Suppressor macrophage (primary cell): ENCODE measurements at regions not wholly inside any gene's neighbourhood (a gene's known extent, or its start where the extent isn't known, plus 50 kb on each side); places are given as distances from the start of the nearest gene placed in this dataset.

ENCODE experiments used
- DNase-seq, 4 experiments: peaks; one replicate each; pipeline ENCODE4 v3.0.0-alpha.2; 2020 to 2022

DNA sequence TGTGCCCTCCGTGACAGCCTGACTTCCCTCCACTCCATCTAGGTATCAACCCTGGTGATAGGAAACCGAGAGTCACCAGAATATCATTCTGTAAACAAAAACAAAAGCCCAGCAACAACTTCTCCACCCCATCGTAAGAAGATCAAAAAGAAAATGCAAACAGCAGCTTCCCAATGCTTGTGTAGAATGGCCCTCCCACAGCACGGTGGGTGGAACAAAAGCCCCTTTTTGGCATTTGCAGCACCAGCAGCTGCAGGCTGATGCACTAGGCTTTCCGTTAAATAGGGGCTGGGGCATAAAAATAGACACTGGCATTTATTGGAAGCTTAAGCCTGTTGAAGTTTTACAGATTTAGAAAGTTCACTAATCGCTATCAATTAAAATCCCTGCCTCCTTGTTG is 513.0 kb downstream of the GALR1 start:
- no peak for DNase-seq

DNA sequence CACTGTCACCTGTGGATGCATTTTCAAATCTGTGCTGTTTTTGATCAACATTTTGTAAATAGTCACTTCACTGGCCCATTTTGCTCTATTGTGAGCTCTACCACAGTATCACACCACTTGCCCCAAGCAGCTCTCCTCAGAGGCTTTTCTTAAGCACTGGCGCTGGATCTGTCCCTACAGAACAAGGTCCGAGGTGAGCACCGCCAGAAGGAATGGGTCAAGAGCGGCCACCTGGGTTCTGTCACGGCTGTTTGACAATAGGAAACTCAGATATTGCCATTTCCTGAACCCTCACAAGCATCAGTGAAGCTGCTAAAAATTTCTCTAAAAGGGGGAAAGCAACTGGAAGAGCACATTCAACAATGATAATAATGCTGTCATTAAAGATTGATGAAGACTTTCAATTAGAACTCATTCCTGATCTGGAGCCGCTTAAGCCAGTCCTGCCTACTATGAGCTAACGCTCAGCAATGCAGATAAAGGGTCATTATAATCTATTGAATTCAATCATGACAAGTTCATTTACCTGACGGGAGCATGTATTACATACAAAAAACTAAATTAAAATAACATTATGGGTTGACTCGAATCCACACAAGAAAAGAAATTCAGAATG is 514.0 kb downstream of the GALR1 start:
- DNase-seq = no peak

DNA sequence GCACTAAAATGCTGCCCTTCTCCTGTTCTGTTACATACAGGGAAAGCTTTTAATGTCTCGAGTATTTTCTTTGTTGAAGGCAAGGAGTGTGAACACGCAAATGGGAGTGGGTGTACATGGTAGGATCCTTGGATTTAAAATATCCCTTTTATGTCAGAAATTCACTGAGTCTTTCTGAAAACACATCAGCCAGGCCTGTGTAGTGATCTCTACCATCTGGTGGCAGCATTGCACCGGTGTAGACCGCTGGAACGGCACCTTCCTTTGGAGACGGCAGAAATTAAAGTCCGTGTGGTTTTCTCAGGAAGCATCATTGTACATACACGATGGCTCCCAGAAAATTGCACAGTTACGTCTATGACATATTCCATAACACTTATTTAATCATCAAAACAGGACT is 515.8 kb downstream of the GALR1 start:
- peak; percentile 2 to 29 (median 13) for DNase-seq

DNA sequence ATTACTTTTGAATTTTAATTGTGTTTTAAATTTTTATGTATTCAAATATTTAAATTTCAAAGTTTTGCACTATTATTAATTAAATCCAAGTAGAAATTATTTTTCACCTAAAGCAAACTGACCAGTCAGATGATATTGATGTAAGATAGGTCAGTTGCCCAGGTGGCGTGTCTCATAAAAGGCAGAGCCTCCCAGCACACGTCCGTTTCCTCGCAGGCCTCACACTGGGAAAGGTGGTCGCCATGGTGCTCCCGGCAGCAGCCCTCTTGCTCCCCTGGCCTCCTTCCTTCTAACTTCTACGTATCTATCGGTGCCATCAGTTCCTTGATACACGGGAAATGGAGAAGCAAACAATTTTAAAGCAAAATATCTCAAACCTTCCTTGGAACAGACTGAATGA is 516.8 kb downstream of the GALR1 start:
- no peak for DNase-seq

DNA sequence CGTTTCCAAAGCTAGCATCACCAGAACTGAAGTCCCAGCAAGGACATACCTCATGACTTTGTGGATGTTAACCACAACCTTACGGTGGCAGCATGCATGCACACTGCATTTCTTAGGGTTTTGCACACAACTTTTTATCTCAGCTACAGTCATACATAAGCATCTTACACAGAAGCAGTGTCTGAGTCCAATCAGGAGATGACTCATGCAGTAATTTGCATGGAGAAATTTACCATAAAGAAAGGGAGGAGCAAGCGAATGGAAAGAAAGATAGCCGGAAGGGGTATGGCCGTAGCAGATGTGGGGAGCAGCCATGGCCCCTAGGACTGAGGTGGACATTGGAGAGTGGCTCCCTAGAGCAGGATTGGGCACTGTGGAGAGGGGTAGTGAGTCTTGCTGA is 522.5 kb downstream of the GALR1 start:
- DNase-seq = no peak

DNA sequence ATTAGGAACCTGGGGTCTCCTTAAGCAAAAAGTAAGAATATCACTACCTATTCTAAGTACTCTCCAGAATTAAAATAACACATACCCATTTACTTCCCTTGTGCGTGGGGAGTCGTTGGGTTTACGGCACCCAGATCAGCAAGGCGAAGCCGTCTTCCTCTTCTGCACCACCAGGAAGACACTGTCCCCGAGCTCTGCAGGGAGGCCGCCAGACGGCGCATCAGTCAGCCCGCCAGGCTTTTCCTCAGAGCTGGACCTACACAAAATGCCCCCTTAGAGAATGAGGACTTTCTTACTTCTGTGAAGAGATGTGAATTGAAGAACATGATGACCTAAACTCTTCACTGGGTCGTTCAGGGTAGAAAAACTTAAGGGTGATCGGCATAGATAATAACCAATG is 526.5 kb downstream of the GALR1 start:
- no peak for DNase-seq

DNA sequence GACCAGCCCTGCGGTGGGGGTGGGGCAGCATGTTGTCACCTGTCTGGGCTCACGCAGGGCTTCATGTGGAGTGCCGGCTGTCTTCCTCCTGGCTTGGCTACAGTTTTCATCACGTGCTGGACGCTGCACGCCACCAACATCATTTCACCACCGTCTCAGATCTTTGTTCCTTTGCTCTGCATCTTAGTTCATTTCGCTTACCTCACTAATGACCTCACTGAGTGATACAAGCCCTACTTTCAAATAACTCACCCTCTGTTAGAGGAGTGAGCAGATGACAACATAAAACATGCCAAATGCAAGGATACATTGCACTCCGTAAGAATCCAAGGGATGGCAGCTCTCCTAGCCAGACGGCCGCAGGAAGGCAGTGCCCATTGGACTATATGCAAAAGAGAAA is 527.5 kb downstream of the GALR1 start:
- DNase-seq = no peak

DNA sequence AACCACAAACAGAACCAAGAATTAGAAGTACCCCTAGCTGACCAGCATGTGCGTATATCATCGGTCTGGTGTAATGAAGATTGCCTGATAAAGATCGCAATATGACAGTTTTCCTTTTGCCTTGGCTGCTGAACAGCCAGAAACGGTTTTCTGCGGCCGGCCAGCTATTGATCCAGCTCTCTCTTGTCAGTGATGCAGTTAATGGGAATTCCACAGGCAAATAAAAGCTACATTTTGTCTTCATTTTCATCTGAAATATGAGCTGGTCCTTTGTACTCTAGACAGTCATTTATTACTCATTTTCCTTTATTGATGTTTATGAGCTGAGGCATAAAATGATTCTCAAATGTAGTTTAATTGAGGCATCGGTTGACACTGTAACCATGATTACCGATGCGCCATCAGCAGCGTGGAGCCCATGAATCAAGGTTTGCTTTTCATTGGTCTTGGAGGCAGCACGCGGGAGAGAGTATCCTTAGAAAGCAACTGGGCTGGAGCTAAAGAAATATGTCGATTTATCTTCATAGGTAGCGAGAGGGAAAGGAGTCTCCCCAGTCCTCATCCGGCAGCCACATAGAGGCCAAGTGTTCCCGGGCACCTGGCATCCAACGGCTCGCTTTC is 535.2 kb downstream of the GALR1 start:
- no peak for DNase-seq

DNA sequence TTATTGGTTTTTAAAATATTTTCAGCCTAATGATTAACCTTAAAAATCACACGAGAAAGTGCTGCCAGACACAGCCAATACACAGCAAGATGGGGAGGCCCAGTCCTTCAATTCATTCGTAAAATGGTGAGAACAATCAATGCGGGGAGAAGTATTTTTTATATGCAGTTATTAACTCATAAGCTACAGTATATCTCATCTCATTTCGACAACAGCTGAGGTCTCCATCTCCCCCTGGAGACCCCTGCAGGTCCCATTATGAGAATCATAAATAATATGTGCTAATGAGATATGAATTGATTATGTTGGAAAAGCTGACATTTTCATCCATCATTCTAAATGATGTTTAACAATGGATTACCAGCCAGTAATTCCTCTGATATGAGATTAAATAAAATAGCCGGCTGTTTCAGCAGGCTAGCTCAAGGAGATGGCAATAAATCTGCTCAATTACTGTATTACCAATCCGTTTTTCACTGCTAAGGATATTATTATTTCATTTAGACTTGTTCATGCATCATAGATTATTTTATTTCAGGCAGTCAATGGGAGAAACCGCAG is 535.8 kb downstream of the GALR1 start:
- no peak for DNase-seq

DNA sequence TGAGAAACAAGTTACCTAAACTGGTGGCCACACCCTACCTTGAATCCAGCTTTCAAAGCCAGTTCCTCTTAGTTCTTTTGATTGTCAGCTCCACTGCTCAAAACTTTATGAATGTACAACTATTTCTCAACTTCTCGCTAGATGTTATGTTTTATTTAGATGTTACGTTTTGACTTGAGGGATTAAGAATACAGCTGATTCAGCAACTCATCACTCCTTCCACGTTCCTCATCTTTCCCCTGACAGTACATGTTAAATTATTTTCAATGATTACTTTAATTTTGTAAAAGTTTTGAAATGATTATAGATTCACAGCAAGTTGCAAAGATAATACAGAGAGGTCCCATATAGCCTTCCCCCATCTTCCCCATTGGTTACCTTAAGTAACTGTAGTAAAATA is 553.4 kb downstream of the GALR1 start:
- no peak for DNase-seq

DNA sequence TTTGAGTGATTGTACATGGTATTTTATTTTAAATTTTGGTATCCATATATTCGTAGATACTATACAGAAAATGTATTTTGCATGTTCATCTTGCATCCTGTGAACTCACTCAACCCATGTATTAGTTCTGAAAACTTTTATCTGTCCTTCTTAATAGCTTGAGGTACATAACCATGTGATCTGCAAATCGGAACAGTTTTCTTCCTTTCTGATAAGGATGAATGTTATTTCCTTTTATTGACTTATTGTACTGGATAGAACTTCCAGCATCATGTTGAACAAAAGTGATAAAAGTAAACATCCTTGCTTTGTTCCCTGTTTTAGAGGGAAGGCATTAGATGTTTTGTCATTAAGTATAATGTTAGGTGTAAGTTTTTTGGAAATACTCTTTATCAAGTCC is 554.7 kb downstream of the GALR1 start:
- DNase-seq = no peak

DNA sequence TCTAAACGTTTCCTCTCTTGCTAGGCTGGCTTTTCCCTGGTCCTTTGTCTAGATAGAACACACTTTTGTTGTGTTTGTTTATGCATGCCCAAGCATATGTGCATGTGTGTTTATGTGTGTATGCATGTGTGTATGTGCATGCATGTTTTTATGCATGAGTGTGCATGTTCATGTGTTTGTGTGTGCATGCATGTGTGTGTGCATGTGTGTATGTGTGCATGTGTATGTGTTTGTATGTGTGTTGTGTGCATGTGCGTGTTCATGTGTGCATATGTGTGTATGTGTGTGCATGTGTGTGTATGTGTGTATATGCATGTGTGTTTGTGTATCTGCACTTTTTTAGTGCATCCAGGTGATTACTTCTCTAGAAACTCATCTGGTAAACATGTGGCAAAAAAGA is 558.0 kb downstream of the GALR1 start:
- DNase-seq = no peak

DNA sequence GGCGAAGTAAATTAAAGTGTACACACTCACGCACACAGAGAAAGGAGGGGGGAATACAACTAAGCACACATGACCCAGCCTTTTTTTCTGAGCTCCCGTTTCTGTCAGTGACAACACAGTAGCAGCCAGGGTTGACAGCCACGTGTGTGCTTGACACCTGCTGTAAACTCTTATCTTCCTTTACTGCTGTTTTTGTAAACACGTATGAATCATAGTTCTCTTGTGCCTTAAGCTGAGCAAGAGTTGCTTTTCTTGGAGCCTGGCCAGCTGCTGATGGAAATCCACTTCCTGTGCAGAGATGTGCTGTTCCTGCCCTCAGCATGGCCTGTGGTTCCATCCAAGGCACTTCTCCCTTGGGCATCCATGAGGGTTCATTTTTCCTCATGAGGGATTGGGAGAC is 561.9 kb downstream of the GALR1 start:
- no peak for DNase-seq

DNA sequence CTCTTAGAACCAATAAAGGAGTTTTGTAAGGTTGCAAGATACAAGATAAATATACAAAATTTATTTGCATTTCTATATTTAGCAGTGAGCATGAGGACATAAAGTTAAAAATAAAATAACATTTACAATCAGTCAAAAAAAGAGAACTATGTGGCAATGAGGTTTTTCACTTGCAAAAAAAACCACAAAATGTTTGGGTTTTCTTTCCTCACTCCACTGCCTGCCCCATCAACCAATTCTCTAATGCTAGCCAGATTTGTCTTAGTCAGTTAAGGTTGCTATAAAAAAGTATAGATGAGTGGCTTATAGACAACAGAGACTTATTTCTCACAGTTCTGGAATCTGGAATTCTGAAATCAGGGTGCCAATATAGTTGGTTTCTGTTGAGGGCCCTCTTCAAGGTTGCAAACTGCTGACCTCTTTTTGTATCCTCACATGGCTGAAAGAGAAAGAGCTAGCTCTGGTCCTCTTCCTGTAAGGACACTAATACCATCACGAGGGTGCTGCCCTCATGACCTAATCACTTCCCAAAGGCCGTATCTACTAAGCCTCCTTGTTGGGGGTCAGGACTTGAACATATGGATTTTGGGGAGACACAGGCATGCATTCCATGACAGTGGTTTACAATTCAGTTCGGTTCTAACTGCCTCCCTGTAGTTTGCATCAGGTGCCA is 566.2 kb downstream of the GALR1 start:
- DNase-seq = no peak

DNA sequence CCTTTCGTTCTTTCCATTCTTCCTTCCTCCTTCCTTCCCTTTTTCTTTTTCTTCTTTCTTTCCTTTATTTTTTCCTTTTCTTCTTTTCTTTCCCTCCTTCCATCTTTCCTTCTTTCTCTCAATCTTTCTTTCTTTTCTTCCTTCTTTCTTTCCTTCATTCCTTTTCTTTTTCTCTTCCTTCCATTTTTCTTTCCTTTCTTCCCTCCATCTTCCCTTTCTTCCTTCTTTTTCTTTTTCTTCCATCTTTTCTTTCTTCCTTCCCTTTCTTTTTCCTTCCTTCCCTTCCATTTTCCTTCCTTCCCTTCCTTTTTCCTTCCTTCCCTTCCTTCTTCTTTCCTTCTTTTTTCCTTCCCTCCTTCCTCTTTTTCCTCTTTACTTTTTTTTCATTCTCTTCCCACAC is 568.7 kb downstream of the GALR1 start:
- no peak for DNase-seq

DNA sequence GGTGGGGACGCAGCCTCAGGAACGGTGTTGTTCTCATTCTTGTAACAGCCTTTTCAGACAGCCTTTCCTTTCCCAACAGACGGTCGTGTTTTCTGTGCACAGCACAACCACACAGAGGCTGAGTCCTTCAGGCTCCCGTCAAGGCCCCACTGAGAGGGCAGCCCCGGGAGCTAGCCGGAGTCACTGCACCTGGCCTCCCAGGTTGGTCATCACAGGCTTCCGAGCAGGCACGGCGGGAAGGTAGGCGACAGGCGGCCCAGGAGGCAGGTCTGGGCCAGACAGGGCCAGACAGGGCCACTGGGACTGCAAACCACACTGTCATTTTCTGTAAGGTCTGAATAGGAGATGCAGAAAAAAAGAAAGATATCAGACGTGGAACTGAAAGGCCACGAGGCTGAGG is 570.8 kb downstream of the GALR1 start:
- DNase-seq = no peak

DNA sequence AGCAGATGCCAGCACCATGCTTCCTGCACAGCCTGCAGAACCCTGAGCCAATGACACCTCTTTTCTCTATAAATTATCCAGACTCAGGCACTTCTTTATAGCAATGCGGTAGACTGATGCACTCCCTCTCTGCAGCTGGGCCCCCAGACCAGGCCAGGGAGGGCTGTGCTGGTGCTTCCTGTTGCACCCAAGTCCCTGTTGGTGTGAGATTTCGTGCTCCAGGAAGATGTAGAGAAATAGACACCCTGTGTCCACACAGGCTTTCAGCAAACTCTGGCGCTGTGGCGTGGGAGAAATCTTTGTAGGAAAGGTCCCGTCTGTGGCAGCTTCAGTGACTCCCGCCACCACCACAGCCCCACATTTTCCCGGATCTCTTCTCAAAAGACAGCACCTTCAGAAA is 572.2 kb downstream of the GALR1 start:
- DNase-seq = no peak

DNA sequence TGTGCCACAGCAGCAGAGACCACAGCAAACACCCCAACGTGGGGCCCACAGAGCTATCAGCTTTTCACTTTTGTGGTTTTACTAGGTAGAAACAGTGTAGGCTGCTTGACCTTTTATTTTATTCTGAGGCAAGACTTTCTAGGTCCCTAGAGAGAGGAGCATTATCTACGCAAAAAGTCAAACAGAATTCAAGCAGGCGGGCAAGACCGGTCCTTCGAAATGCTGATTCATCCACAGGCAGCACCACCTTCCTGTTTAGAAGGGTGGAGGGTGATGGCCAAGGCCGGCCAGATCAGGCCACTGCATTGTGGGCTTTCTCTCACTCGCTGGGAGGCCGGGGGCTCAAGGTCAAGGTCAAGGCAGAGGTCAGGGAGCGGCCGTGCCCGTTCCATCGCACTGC is 573.0 kb downstream of the GALR1 start:
- no peak for DNase-seq

DNA sequence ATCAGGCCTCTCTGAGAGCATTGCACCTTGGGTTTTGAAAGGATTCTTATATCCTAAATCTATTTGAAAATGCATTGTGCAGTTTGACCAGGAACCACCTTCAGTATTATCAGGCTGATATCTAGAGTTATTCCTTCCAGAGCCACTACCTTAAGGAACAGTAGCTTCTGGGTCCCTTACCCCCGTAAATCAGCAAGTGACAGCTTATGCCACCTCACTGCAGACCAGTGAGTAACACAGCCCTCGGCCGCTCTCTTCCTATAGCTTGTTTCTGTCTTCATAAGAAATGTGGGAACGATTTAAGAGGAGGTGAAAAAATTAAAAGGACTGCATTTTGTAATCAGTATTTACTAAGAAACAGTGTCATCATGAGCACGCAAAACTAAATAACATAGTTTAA is 584.2 kb downstream of the GALR1 start:
- DNase-seq = no peak

DNA sequence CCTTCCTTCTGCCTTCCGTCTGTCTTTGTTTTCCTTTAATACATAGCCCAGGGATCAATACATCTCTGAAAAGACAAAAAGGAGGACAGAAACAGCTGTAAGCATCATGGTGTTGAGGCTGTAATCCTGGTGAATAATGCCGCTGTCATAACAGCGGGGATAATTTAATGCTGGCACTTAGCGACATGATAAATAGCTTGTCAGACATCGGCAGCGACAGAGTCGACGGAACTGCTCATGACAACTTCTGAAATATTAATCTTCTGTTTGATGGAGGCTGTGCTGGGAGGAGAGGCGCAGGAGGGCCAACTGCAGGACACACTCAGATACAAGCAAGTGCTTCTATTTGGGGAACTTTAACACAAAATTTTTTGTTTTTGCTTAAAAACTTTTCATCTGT is 602.2 kb downstream of the GALR1 start:
- no peak for DNase-seq

DNA sequence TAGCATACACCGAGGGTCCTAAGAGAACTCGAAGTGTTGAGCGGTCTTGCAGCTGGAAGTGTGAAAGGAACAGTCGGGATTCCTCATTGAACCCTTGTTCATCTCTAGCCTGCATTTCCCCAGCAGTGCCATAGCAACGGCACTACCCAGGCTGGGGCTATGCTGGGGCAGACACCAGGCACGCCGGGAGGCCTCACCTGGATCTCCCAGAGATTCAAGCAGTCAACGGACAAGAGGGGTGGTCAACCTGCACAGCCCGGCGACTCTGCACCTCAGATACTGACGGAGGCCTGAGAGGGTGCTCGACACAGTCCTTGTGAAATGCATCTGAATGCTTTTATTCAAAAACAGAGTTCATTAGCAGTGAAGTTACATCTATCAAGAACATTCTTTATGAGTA is 604.2 kb downstream of the GALR1 start:
- no peak for DNase-seq

DNA sequence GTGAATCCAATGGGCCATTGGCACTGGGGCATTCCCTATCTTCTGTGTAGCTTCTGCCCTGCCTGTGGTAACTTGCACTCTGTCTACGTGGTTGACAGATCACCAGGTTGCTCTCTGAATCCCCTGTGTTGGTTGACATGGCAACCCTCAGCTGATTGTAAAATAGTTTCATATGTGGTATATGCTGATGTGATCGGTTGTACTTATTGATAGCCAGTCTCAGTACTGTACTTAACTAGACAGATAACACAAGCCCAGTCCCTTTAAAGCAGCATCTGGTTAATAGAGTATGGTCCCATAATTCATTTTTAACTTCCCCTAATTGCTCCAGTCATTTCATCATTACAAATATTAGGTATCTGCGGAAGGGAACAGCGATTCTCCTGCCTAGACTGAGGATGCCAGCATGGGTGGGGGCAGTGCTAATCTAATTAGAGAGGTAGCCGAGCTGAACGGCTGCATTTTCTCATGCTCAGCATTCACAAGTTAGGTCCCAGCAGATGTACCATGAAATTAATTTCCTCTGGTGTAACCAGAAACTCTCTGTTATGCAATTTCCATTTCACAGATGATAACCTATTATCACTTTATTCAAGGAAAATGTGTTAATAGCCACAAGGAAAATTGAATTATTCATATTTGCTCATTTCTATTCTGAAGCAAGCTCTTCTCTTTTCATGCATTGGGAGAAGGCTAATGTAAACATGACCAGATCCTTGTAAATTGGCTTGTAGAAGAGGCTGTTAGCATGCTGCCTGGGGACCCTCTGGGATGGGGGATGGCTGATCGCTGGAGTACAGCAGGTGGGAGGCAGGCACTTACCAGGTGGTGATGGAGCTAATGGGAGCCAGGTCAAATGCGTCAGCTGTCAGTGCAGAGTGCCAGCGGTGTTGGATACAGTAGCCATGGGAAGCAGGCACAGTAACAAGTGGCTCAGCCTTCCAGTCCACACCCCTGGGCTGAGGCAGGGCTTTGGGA is 608.3 kb downstream of the GALR1 start:
- no peak for DNase-seq

DNA sequence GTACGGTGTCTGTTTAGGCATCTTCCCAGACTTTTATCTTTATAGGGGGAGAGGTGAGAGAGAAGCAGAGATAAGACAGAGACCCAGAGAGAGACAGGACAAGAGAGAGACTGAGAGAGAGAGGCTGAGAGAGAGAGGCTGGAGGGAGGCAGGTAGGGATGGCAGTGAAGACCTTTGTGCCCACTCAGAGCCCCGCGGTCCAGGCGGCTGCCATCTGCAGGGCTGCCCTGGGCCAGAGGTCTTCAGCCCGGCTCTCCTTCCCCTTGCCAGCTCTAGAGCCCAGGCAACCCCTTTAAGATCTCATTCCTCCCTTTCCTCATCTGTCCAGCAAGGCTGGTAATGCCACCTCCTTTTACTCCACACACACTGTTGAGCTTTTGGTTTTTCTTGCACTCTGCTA is 610.0 kb downstream of the GALR1 start:
- DNase-seq = no peak
